ENCODE measurements at regions not wholly inside any gene's neighbourhood (a gene's known extent, or its start where the extent isn't known, plus 50 kb on each side); places are given as distances from the start of the nearest gene placed in this dataset.

DNA sequence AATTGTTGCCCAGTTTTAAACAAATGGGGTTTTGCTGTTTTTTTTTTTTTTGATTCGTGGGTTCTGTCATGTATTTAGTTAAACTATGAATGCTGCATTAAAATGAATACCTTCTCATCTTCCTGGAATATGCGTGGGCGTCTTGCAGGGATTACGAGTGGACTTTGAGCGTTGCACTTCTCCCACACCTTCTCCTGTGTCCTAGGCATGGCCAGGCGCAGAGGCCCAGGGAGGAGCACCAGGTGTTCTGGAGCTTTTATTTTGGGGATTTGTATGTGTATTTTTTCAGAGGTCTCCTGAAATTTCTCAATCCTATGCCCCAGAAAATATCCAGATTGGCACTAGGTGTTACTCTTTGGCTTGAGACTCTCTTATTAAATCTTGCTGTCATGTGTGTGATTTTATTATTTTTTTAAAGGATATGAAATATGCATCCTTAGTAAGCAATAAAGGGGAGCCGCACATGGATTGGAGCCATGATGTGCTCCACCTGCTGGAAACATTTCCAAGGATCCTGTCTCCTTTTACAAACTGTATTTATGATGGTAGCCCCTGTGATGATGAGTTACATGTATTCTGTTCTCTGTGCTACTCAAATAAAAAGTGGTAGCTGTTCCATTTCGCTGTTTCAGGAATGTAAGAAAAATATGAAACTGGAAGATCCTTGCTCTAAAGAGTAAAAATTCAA, 482.2 kb upstream of the KLF6 start:
- TF ChIP-seq, protein P1, sequence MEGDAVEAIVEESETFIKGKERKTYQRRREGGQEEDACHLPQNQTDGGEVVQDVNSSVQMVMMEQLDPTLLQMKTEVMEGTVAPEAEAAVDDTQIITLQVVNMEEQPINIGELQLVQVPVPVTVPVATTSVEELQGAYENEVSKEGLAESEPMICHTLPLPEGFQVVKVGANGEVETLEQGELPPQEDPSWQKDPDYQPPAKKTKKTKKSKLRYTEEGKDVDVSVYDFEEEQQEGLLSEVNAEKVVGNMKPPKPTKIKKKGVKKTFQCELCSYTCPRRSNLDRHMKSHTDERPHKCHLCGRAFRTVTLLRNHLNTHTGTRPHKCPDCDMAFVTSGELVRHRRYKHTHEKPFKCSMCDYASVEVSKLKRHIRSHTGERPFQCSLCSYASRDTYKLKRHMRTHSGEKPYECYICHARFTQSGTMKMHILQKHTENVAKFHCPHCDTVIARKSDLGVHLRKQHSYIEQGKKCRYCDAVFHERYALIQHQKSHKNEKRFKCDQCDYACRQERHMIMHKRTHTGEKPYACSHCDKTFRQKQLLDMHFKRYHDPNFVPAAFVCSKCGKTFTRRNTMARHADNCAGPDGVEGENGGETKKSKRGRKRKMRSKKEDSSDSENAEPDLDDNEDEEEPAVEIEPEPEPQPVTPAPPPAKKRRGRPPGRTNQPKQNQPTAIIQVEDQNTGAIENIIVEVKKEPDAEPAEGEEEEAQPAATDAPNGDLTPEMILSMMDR (IDR thresholded peaks at IDR 0.05; ENCODE audit: low read depth, low read length) = no peak
- no peak for TF ChIP-seq POLR2A (IDR thresholded peaks at IDR 0.05; ENCODE audit: extremely low read depth, insufficient read length)

Measured in NB4 (cell line).